ENCODE measurements at regions not wholly inside any gene's neighbourhood (a gene's known extent, or its start where the extent isn't known, plus 50 kb on each side); places are given as distances from the start of the nearest gene placed in this dataset.

- TF ChIP-seq POLR2A (IDR thresholded peaks at IDR 0.05; ENCODE audit: low read depth) (no peak), POLR2AphosphoS5 (IDR thresholded peaks at IDR 0.05) (no peak)
Observed at GRCh38 chr5:13567819-13568218, 376.7 kb downstream of the DNAH5 start.

Data from esophagus muscularis mucosa (tissue), 2 donors.